ENCODE measurements at regions not wholly inside any gene's neighbourhood (a gene's known extent, or its start where the extent isn't known, plus 50 kb on each side); places are given as distances from the start of the nearest gene placed in this dataset.

DNA sequence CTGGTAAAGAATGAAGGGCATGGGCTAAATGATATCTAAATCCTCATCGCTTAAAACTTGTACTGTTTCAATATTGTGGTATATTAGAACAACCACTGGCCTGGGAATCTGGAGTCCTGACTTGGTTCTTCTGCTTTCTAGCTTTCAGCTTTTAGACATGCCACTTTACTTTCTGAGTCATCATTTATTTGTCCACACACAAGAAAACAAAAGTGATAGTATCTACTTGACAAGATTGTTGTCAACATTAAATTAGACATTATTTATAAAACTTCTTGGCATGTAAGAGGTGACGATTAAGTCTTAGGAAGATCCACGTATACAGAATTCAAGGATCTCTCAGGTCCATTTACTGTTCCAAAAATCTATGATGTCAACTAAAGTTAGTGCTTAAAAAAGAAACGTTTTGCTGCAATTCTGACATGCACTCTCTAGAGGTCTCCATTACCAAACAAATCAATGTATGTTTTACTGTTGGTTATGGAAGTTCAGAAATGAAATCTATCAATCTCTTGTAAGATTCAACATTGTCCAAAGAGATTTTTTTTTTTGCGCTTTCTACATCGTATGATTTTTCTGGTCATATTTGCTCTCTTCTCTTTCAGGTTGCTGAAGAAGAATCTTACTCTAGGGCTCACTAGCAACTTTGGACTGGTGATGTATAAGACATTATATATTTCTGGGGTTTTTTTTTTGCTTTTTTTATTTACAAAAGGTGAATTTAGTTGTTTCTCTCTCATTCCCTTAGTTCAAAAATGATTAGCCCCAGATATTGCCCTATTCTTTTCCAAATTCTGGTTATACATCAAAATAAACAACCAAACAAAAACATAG is 53.6 kb upstream of the DYNC1I1 start:
- DNase-seq (ENCODE audit: low read depth, low spot score) = peak; percentile 15

GRCh38 chr7:95716357-95717122 is 55.8 kb upstream of the DYNC1I1 start:
- no peak for DNase-seq (ENCODE audit: low read depth, low spot score)

DNA sequence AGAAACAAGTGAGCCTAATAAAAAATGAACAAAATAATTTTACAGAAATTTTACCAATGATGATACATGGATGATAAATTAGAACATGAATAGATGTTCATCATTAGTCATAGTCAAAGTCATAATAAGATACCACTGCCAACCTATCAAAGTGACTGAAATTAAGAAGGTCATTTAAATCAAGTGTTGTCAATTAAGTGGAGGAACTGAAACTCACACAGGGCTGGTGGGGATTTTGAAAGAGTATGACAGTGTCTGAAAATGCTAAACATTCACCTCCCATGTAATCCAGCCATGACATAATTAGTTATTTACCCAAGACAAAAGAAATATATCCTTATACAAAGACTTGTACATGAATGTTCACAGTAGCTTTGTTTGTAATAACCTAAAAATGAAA is 57.1 kb upstream of the DYNC1I1 start:
- DNase-seq (ENCODE audit: low read depth, low spot score) = no peak

DNA sequence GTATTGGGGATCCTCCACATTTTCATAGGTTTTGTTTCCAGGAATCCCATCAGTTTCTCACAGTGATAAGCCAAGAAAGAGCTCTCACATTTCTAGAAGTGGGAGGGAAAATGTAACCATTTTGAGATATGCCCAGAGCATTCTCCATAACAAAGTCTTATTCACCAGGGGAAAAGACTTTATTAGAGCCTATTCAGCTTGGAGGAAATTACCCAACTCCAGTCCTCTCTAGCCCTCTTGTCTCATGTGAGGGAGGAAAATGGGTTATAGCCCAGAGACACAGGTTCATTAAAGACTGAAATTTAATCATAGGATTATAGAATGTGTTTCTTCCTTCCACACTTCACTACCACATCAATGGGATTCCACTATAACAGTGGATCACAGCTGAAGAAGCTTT is 61.6 kb upstream of the DYNC1I1 start:
- DNase-seq (ENCODE audit: low read depth, low spot score) = no peak

DNA sequence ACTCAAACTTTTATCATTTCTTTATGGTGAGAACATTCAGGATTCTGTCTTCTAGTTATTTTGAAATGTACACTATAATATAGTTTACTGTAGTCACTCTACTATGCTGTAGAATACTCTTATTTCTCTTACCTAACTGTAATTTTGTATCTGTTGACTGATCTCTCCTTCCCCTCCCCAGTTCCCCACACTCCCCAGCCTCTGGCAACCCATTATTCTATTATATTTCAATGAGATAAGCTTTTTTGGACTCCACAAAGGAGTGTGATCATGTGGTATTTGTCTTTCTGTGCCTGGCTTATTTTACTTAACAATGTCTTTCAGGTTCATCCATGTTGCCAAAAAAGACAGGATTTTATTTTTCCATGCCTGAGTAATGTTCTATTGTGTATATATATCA is 71.4 kb upstream of the DYNC1I1 start:
- DNase-seq (ENCODE audit: low read depth, low spot score) = no peak

- DNase-seq (ENCODE audit: low read depth, low spot score) = no peak
These were observed 78.0 kb upstream of the DYNC1I1 start for GRCh38 chr7:95694334-95694733.

GRCh38 chr7:95693551-95694333 is 78.6 kb upstream of the DYNC1I1 start:
- DNase-seq (ENCODE audit: low read depth, low spot score) = no peak

DNA sequence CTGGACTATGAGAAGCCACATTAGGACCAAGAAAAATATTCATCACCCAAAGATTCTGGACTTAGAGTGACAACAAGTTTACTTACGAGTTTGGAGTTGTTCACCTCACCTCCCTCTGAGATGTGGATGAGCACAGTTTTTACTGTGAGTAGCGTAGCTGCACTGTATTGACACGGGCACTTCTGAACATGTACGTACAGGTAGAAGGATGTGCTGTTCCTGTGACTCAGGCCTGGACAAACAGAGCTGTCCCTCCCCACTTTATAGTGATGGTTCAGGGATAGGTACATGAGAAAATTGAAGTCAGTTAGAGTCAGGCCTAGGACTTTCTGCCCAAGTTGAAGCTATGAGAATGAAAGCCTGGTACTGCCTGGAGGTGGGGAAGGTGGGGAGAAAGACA is 80.9 kb upstream of the DYNC1I1 start:
- DNase-seq (ENCODE audit: low read depth, low spot score) = no peak

- DNase-seq (ENCODE audit: low read depth, low spot score) = peak; percentile 29
These were observed 81.9 kb upstream of the DYNC1I1 start for GRCh38 chr7:95690367-95690947.

DNA sequence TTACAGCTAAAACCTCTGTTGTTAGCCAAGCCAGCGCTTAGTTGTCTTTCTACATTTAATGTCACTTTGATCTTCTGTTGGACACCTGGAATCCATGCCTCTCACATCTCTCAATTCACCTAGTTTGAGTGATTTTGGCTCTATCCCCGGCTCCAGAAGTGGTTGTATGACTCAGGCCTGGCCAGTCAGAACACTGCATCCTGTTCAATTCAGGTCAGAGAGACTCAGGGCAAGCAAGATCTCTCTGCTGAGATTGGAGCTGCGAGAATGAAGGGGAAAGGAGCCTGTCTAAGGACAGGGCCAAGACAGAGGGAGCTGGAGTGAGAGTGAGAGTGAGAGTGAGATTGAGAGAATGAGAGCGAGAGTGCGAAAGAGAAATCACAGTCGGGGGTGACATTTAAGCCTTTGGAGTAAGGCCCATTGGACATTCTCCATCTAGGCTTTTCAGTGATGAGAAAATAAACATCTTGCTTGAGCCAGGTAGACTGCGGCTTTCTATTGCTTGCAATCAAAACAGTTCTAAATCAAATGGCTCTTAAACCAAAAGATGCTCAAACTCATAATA is 83.3 kb upstream of the DYNC1I1 start:
- no peak for DNase-seq (ENCODE audit: low read depth, low spot score)

GRCh38 chr7:95687759-95688343 is 84.5 kb upstream of the DYNC1I1 start:
- DNase-seq (ENCODE audit: low read depth, low spot score) = peak; percentile 7

- peak; percentile 28 for DNase-seq (ENCODE audit: low read depth, low spot score)
These were observed 86.2 kb upstream of the DYNC1I1 start for GRCh38 chr7:95686109-95686508.

- no peak for DNase-seq (ENCODE audit: low read depth, low spot score)
These were observed 87.8 kb upstream of the DYNC1I1 start for GRCh38 chr7:95684505-95684904.

GRCh38 chr7:95684037-95684436 is 87.7 kb upstream of the PDK4 start:
- DNase-seq (ENCODE audit: low read depth, low spot score) = peak; percentile 9

DNA sequence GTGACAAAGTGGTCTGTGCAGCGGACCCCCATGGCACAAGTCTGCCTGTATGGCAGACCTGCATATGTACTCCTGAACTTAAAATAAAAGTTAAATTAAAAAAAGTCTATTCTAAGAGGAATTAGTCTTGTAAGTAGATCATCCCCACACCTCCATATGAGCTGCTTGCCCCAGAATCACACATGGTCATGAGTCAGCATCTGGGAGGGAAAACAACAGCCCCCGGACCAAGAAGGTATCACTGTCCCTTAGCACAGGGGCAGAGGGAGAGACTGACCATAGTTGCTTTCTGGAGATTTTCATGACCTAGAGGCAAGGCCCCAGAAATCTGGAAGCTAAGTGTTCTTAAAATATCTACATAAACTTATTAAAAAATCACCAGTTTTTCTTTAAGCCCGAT is 86.6 kb upstream of the PDK4 start:
- no peak for DNase-seq (ENCODE audit: low read depth, low spot score)

DNA sequence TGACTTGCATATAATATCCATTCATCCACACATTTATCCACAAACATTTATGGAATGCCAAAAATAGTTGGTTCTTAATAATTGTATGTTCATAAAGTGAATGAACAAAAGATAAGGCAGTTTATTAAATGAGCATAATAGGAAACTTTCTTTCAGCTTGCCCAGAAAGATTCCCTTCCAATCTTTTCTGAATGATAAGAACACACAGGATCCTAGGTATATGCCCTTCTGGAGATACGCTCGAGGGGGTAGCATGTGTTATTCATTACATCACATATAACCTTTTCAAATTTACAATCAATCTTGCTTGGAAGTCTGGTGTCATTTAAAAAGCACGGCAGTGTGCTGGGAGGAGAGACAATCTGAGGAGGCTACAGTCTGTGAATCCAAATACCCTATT is 80.4 kb upstream of the PDK4 start:
- no peak for DNase-seq (ENCODE audit: low read depth, low spot score)

DNA sequence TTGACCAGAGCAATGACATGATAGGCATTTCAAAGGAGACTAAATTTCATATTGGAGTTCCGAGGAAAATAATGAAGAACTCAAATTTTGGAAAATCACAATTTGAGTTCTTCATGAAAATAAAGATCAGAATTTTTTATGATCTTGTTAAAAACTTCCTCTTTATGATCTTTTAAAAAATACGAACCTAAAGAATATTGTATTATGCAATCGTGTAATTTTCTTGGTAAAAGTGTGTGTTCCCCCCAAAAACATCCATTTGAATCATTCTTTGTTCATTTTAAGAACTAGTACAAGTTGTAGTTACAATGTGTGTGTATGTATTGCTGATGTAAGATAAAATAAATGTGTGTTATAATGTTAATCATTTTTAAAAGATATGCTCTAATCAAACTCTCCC is 79.3 kb upstream of the PDK4 start:
- DNase-seq (ENCODE audit: low read depth, low spot score) = no peak

DNA sequence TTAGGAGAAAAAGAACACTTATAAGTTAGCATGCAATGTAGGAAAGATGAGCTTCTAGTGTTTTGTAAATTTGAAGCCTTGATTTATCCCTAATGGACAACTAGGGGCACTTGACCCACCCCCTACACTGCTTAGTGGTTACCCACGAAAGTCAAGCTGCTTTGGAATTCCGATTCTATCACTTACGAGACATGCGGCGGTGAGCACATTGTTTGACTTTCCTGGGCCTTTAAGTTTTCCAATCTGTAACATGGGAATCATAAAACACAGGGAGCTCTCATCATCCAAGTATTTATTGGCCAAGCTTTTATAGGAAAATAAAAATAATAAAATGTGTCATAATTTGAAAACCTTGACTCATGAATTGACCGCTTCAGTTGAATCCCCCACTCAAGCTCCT is 78.7 kb upstream of the PDK4 start:
- DNase-seq (ENCODE audit: low read depth, low spot score) = no peak

- DNase-seq (ENCODE audit: low read depth, low spot score) = no peak
These were observed 77.8 kb upstream of the PDK4 start for GRCh38 chr7:95674101-95674500.

- no peak for DNase-seq (ENCODE audit: low read depth, low spot score)
These were observed 76.1 kb upstream of the PDK4 start for GRCh38 chr7:95672434-95672833.

DNA sequence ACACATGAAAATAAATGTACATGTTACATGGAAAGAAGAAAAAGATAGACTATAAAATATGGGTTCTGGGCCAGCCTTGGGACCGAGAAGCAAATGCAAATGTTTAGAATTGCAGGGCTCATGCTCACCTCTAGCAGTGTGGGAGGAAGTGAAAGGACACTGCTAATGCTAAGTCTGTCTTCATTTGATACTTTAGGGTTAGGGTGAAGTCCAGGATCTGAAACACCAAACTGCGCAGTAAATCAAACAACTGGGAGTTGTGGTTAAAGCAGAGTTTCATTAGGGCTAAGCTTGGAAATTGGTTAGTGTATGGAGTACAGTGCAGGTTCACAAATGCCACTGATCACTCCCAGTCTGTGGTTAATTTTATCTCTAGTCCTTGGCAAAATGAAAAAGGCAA is 73.2 kb upstream of the PDK4 start:
- DNase-seq (ENCODE audit: low read depth, low spot score) = no peak

Measured in smooth muscle cell of the brain vasculature (primary cell).